GM18909 (cell line): ENCODE measurements at regions not wholly inside any gene's neighbourhood (a gene's known extent, or its start where the extent isn't known, plus 50 kb on each side); places are given as distances from the start of the nearest gene placed in this dataset.

Experiments
- ATAC-seq: cut with Tn5 transposase; IDR thresholded peaks from one replicate; pipeline ENCODE4 v1.9.1; 2021; ENCODE audit warnings: mild to moderate bottlenecking; ENCODE audit not compliant: unreplicated experiment, poor library complexity

GRCh38 chr14:87461704-87462103, 531.3 kb downstream of the GALC start:
- ATAC-seq: no peak

- no peak for ATAC-seq
Measured at GRCh38 chr14:87457720-87458119, 535.3 kb downstream of the GALC start.

- ATAC-seq: no peak
Measured at GRCh38 chr14:87450193-87450592, 542.8 kb downstream of the GALC start.

GRCh38 chr14:87449016-87449415, 544.0 kb downstream of the GALC start:
- no peak for ATAC-seq

- ATAC-seq: no peak
Measured at GRCh38 chr14:87443787-87444186, 549.2 kb downstream of the GALC start.

GRCh38 chr14:87443039-87443438, 549.9 kb downstream of the GALC start:
- ATAC-seq: no peak

- ATAC-seq: no peak
Measured at GRCh38 chr14:87437158-87437557, 555.8 kb downstream of the GALC start.

GRCh38 chr14:87434680-87435079, 558.3 kb downstream of the GALC start:
- ATAC-seq: no peak

GRCh38 chr14:87434011-87434410, 559.0 kb downstream of the GALC start:
- ATAC-seq: no peak

GRCh38 chr14:87432698-87433097, 560.3 kb downstream of the GALC start:
- no peak for ATAC-seq

GRCh38 chr14:87430810-87431209, 562.2 kb downstream of the GALC start:
- no peak for ATAC-seq

- no peak for ATAC-seq
Measured at GRCh38 chr14:87430214-87430613, 562.8 kb downstream of the GALC start.

GRCh38 chr14:87419925-87420324, 573.1 kb downstream of the GALC start:
- no peak for ATAC-seq

- ATAC-seq: no peak
Measured at GRCh38 chr14:87411370-87411769, 581.6 kb downstream of the GALC start.

GRCh38 chr14:87409393-87409792, 583.6 kb downstream of the GALC start:
- no peak for ATAC-seq

- no peak for ATAC-seq
Measured at GRCh38 chr14:87407344-87407743, 585.6 kb downstream of the GALC start.

GRCh38 chr14:87405563-87405962, 587.4 kb downstream of the GALC start:
- ATAC-seq: no peak

- no peak for ATAC-seq
Measured at GRCh38 chr14:87397499-87397898, 595.5 kb downstream of the GALC start.

- ATAC-seq: no peak
Measured at GRCh38 chr14:87391066-87391465, 601.9 kb downstream of the GALC start.

- ATAC-seq: no peak
Measured at GRCh38 chr14:87388946-87389345, 604.0 kb downstream of the GALC start.

- ATAC-seq: no peak
Measured at GRCh38 chr14:87387806-87388205, 605.2 kb downstream of the GALC start.

GRCh38 chr14:87386524-87386923, 606.5 kb downstream of the GALC start:
- no peak for ATAC-seq

GRCh38 chr14:87380054-87380453, 612.9 kb downstream of the GALC start:
- ATAC-seq: no peak
